GM18867 (cell line): ENCODE measurements at regions not wholly inside any gene's neighbourhood (a gene's known extent, or its start where the extent isn't known, plus 50 kb on each side); places are given as distances from the start of the nearest gene placed in this dataset.
"Not testable (repeated sequence)": the region's sequence is repeated elsewhere in the genome, so short reads cannot be mapped to it uniquely, and the experiment has no call there.

Experiments used
- ATAC-seq: cut with Tn5 transposase; IDR thresholded peaks from one replicate; pipeline ENCODE4 v1.9.1; 2021; ENCODE audit warnings: mild to moderate bottlenecking, moderate library complexity; ENCODE audit not compliant: unreplicated experiment

DNA sequence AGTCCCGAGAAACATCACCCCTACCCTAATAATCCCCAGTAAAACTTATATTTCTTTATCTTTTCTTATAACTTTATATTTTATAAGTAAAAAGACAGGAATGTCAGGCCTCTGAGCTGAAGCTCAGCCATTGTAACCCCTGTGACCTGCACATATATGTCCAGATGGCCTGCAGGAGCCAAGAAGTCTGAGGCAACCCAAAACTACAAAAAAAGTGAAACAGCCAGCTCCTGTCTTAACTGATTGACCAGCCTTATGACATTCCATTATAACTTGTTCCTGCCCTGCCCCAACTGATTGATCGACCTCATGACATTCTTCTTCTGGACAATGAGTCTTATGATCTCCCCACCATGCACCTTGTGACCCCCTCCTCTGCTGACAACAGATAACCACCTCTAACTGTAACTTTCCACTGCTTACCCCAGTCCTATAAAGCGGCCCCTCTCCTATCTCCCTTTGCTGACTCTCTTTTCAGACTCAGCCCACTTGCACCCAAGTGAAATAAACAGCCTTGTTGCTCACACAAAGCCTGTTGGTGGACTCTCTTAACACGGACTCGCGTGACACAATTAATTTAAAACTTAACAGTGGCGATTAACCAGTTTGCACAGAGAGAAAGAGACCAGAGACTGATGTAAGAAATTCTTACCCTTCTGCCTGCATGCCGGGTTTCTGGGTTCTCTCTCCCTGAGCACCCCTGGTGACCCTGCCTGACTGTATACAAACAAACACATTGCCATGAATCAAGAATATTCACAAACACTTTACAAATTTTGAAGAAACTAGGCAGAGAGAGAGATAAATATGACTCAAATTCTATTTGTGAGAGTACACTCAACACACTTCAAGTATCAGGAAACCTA is 1109.2 kb upstream of the TMEM132C start:
- ATAC-seq, result not testable (repeated sequence)

DNA sequence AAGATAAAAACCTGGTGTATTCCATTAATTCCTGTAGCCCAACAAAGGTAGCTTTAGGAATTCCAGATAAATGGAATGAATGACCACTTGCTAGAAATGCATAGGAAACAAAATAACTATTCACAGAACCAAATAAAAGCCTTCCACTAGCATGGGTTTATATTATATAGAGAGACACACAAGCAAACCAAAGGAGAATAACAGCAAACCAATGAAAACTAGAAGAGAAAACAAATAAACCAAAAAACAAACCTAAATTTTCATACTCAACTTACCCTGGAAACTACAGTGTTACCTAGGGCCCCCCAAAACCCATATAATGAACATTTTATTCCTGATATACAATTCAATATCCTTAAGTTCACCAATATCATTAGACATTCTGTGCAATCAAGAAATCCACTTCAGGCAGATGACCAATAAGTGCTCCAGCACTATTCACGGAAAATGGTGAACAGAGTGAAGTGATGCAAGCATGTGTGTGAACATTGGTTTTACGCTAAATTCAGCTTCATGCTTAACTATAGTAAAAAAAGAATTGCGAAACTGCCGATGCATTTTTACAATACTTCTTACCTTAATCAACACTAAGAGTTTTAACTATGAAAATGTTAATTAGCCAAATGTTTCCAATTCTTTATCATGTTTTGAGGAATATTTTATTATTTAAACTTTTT is 1108.4 kb upstream of the TMEM132C start:
- ATAC-seq, result no peak

DNA sequence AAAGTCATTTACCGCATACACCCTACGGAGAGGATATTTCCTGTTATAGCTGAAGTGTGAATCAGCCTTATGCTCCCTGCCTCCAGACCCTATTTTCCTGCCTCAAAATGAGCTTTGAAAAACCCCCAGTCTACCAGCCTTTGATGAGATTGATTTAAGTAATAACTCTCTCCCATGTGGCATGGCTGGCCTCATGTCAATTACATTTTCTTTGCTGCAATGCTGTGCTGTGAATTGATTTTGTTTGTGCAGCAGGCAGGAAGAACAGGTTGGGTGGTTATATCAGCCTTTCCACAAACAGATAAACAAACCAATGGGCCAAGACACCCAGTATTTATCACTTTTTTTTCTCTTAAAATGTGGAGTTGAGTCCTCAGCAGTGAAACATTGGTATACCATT is 1105.5 kb upstream of the TMEM132C start:
- ATAC-seq, result no peak

DNA sequence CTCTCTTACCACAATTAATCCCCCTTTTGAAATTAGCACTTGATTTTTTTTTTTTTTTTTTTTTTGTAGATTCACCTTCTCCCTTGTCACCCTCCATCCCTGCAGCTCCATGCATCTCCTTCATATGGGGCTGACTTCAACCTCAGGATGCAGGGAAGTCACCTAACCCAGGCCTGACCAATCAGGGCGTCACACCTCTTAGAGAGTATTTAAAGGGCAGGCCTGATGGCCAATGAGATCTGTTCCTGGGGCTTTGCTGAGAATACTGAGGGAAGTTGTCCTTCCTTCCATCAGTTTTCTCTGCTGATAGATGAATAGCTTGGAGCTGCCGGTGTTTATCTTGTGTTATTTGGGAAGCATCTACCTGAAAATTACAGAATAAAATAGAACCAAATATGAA is 1104.7 kb upstream of the TMEM132C start:
- no peak for ATAC-seq

DNA sequence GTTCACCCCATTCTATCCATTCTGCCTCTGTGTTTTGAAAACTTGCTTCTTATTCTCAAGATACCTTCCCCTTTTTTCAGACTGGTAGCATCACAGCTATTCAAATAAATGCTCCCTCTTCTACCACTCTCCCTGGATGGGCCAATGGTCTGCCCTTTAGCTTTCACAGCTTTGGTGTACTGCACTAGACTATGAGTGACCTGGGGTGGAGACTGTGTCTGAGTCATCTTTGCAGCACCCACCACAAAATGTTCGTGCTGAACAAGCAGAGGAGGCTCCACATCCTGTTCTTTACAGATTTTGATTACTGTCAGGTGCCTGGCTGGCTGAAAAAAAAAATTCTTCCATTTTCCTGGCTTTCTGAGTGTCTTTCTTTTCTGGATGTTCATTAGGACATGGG is 1104.1 kb upstream of the TMEM132C start:
- peak; percentile 87 for ATAC-seq

GRCh38 chr12:127165567-127166392 is 1101.2 kb upstream of the TMEM132C start:
- ATAC-seq, result peak; percentile 61

- ATAC-seq, result no peak
These were observed 1097.4 kb upstream of the TMEM132C start for GRCh38 chr12:127169321-127170181.

GRCh38 chr12:127170226-127171180 is 1096.5 kb upstream of the TMEM132C start:
- no peak for ATAC-seq

DNA sequence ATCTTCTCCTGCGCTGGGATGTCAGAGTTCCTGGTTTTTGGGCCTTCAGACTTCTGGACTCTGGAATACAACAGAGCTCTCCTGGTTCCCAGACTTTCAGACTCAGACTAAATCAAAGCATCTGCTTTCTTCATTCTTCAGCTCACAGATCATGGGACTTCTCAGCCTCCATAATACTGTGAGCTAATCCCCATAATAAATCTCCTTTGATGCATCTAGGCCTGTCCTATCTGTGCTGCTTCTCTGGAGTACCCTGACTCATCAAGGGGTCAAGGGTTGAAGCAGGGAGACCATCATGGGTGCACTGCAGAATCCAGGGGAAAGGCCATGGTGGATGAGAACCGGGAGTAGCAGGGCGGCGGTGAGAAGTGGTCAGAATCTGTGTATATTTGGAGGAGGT is 1094.1 kb upstream of the TMEM132C start:
- no peak for ATAC-seq

GRCh38 chr12:127173971-127174370 is 1093.0 kb upstream of the TMEM132C start:
- ATAC-seq, result not testable (repeated sequence)

DNA sequence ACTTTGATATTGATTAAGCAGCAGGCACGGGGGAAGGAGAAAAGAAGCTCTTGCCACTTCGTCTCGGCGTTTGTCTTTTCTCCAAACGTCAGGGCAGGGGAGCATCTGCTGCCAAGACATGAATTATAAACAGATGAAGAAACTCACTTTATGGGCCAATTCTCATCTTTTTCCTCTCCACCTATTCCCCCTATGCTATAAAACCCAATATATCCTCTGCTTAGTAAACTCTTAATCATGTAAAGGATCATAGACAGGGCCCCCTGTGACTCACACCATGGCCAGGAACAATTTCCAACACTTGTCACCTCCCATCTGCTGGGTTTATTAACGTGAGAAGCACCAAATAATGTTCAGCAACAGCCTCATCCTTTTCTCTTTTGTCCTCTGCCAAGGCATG is 1092.1 kb upstream of the TMEM132C start:
- ATAC-seq, result no peak

- ATAC-seq, result no peak
These were observed 1091.6 kb upstream of the TMEM132C start for GRCh38 chr12:127175361-127175760.

DNA sequence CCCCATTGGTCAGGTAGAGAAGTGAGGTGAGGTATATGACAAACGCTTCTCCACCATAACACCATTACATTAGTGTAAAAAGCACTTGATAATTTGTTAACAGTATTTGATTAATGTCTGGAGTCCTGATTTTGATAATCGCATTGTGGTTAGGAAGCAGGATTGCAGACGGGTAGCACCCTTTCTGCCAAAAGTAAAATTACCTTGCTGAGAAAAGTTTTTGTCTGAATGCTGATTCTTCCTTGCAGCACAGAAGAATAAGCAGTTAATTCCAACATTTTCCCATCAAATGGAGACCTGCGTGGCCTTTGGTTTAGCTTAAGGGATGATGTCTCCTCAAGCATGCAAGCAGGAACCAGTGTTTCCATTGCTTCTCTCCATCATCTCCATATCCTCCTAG is 1090.2 kb upstream of the TMEM132C start:
- no peak for ATAC-seq

DNA sequence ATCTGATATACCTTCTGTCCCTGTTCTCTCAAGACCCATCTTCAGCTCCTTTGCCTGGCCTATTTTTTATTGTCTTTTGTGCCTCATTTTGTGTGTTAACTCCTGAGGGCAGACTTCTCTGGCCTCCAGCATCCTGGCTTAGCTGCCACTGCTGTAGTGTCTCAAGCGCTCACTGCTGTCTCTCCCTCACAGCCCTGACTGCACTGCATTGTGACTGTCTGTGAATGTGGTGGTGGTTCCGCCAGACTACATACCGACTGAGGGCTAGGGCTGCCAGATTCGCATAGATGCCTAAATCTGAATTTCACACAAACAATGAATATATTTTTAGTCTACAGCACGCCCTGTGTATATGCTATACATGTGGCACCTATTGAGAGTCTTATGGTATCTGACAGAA is 1088.9 kb upstream of the TMEM132C start:
- no peak for ATAC-seq

DNA sequence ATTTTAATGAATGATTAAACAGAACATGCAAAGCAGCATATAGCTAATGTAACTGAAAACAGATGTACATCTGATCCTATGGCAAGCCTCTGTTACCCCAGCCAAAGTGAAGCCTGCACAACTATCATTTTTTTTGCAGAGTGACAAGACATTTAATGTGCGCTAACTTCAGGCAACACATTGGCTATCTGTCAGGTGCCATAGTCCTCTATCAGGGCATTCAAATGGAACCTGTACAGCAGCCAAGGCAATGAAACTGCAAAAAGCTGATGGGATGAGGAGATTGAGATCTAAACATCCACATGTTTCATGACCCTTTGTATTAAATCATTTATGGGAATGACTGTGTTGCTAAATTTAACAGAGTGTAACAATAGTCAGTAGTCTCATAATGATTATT is 1088.5 kb upstream of the TMEM132C start:
- ATAC-seq, result no peak

GRCh38 chr12:127179176-127179575 is 1087.8 kb upstream of the TMEM132C start:
- no peak for ATAC-seq

- no peak for ATAC-seq
These were observed 1085.0 kb upstream of the TMEM132C start for GRCh38 chr12:127182018-127182417.

DNA sequence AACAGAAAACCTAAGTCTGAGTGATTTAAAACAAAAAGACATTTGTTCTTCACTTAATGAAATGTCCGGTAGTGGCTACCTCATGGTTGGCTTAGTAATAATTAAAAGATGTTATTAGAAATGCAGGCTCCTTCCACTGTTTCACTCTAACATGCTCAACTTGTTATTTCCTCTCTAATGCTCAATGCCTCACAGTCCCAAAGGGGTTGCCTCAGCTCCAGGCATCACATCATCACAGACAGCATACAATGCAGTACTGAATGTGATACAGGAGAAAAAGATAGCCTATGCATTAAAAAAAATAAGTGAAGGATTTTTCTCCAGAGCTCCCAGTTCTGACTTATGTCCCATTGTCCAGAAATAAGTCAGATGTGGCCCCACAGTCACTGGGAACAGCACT is 1077.0 kb upstream of the TMEM132C start:
- ATAC-seq, result no peak

DNA sequence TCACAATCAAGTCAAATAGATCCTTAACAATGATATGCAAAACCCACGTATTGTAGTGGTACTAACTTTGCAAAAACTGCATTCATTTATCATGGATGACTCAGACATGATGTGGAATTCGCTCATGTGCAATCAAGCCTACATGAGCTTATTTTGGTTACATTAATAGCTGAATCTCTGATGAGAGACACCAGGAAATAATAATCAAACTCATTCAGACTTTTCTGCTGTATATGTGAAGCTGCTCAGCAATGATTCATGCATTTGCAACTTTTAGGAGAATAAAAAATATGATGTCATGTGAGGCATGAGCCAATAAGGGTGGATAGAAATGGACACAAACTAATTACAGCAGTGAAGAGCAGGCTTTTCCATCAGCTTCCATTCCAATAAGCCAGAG is 1075.8 kb upstream of the TMEM132C start:
- ATAC-seq, result no peak
